Left lung (tissue), 4 donors: ENCODE measurements at regions not wholly inside any gene's neighbourhood (a gene's known extent, or its start where the extent isn't known, plus 50 kb on each side); places are given as distances from the start of the nearest gene placed in this dataset.

Source experiments
- ATAC-seq: fragments of 200-7000 bp; cut with Tn5 transposase; one replicate; pipeline ENCODE4 v1.9.1; 2020; ENCODE audit warnings: moderate library complexity
- DNase-seq, 4 donors: peaks; one replicate each; pipeline ENCODE4 v3.0.0-alpha.2; 2013 to 2020
- H3K27ac ChIP-seq, 2 donors: fragments of 200-600 bp; sonication (generic) in 1 of 2; one replicate each; pipeline versions ENCODE4 v1.5.0 to v1.8.0; 2020 to 2021
- H3K27me3 ChIP-seq, 2 donors: fragments of 200-600 bp; sonication (generic) in 1 of 2; one replicate each; pipeline versions ENCODE4 v1.5.0 to v1.8.0; 2020 to 2021
- H3K36me3 ChIP-seq, 2 donors: fragments of 200-600 bp; sonication (generic) in 1 of 2; one replicate each; pipeline versions ENCODE4 v1.5.0 to v1.8.0; 2020 to 2021
- H3K4me1 ChIP-seq, 2 donors: fragments of 200-600 bp; one replicate each; pipeline ENCODE4 v1.8.0; 2021
- H3K4me3 ChIP-seq, 2 donors: fragments of 200-600 bp; sonication (generic) in 1 of 2; one replicate each; pipeline versions ENCODE4 v1.5.0 to v1.8.0; 2020 to 2021; ENCODE audit warnings: mild to moderate bottlenecking in 1 of 2
- H3K9me3 ChIP-seq, 2 donors: fragments of 200-600 bp; sonication (generic) in 1 of 2; one replicate each; pipeline versions ENCODE4 v1.5.0 to v1.8.0; 2020 to 2021
- CTCF ChIP-seq, 2 donors: fragments of 200-600 bp; sonication (generic) in 1 of 2; IDR thresholded peaks; one replicate each; pipeline versions ENCODE4 v1.5.0 to v1.8.0; 2021; ENCODE audit warnings: antibody characterized with exemption in 2 of 2
- intact Hi-C, 2 donors: fragments of 100-400 bp; cut with DNase I; formaldehyde crosslinking; loops; one replicate each; pipeline versions ENCODE4 v1.11.2 to v1.14.2; 2022
- donor health status: DM: no; HTN: yes; CAD: no.
- donor health status: DM: no; HTN: no; CAD: no.

GRCh38 chr20:17834804-17835203 is 133.8 kb downstream of the SNX5 start:
- DNase-seq (no peak), ATAC-seq (no peak)
- Histone ChIP-seq H3K27ac (no peak overlapping the region), H3K9me3 (no peaks in the 10 kb centered on the region), H3K36me3 (no peaks in the 10 kb centered on the region), H3K4me1 (peaks cover 0 to 6% of the 10 kb centered on the region in 2 donors), H3K27me3 (no peaks in the 10 kb centered on the region), H3K4me3 (no peak overlapping the region)
- no peak for TF ChIP-seq CTCF (IDR thresholded peaks at IDR 0.05)
- intact Hi-C loops, result no loop called here

- no peak for DNase-seq
Measured at GRCh38 chr20:17833036-17833674, 133.4 kb downstream of the BANF2 start.

GRCh38 chr20:17832236-17832915 is 132.6 kb downstream of the BANF2 start:
- Histone ChIP-seq H3K4me1 (peaks cover 0 to 6% of the 10 kb centered on the region in 2 donors), H3K9me3 (no peaks in the 10 kb centered on the region)
- intact Hi-C loops, result no loop called here

More at GRCh38 chr20:17833036-17833674, 133.4 kb downstream of the BANF2 start:
- H3K27me3 ChIP-seq, result no peaks in the 10 kb centered on the region
- ATAC-seq, result no peak
- H3K4me1 ChIP-seq, result peaks cover 0 to 6% of the 10 kb centered on the region in 2 donors
- no peaks in the 10 kb centered on the region for H3K9me3 ChIP-seq
- intact Hi-C loops, result no loop called here
- no peak overlapping the region for H3K27ac ChIP-seq
- no peaks in the 10 kb centered on the region for H3K36me3 ChIP-seq
- no peak overlapping the region for H3K4me3 ChIP-seq
- no peak for TF ChIP-seq CTCF (IDR thresholded peaks at IDR 0.05)

GRCh38 chr20:17828598-17829144 is 128.9 kb downstream of the BANF2 start:
- H3K4me1 ChIP-seq, result peaks cover 0 to 10% of the 10 kb centered on the region in 2 donors
- H3K27me3 ChIP-seq, result no peaks in the 10 kb centered on the region
- no peaks in the 10 kb centered on the region for H3K9me3 ChIP-seq
- intact Hi-C loops, result loop anchor here in 1 of 2 donors (10.0 kb wide), 1 partner anchor 144 kb away; the partner anchor contains the start of gene RRBP1
- H3K36me3 ChIP-seq, result no peaks in the 10 kb centered on the region
- no peak for DNase-seq
- H3K4me3 ChIP-seq, result no peak overlapping the region
- ATAC-seq, result no peak
- no peak for TF ChIP-seq CTCF (IDR thresholded peaks at IDR 0.05)
- no peak overlapping the region for H3K27ac ChIP-seq

More at GRCh38 chr20:17832236-17832915, 132.6 kb downstream of the BANF2 start:
- DNase-seq (no peak), ATAC-seq (no peak)
- no peak overlapping the region for H3K27ac ChIP-seq
- H3K36me3 ChIP-seq, result no peaks in the 10 kb centered on the region
- TF ChIP-seq CTCF (IDR thresholded peaks at IDR 0.05), result no peak
- H3K4me3 ChIP-seq, result no peak overlapping the region
- no peaks in the 10 kb centered on the region for H3K27me3 ChIP-seq
